ENCODE measurements at regions not wholly inside any gene's neighbourhood (a gene's known extent, or its start where the extent isn't known, plus 50 kb on each side); places are given as distances from the start of the nearest gene placed in this dataset.

DNA sequence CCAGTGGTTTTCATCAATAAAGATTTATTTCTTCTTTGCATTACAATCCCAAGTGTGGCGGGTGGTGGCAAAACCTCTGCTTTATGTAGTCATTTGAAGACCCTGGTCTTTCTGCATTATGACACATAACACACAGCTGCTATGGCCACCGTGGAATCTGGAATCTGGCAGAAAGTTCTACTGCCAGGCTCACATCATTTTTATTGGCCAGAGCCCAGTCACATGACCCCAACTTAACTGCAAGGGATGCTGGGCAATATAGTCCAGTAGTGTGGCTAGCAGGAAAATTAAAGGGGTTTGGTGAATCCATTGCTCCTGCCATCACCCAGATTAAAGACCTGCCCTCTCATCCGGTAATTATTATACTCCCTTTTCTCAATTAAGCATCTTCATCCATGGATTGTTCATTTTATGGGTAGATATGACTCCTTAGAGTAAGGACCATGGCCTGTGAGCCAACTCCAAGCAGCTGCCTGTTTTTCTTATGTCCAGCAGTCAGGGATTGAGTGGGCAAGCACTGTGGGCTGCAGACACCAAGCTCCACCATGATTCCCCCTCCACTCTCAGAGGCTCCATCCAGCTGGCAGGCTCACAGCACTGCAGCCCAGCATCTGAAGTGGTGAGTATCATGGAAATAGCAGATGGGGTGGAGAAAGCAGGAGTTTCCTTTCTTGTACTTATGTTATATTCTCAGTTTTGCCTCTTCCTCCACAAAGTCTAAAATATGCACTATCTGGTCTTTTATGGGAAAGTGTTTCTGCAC is 1030.7 kb downstream of the AACS start:
- DNase-seq (ENCODE audit: low read depth), result no peak

DNA sequence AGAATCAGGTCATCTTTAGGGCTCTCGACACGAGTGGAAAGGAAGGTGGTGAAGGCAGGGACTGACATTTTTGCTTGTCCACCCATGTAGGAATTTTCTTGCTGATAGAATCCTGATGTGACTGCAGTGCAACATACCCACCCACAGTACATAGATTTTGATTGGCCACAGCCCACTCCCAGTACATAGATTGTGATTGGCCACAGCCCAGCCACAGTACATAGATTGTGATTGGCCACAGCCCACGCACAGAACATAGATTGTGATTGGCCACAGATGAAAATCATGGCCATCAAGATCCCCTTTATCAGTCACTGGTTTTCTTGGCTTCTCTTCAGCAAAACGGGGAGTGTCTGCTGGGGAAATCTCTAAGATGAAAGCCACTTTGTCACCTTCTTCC is 1041.5 kb downstream of the AACS start:
- DNase-seq (ENCODE audit: low read depth), result no peak

DNA sequence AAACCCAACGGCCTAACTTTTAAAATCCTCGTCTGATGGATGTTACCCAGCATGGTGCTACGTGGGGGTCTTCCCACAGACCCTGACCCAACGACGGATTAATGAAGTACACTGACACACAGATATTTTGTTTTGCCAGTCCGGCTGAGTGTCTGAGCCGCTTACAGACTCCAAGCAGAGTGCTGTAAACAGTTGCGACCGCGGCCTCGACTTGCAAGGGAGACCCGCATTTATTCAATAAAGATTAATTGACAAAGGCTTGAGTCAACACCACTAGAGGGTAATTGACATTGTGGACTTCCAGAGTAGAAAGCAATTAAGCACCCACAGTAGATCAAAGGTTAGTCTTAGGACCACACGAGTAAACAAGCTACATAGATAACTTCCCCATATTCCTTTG is 1042.4 kb downstream of the AACS start:
- no peak for DNase-seq (ENCODE audit: low read depth)

DNA sequence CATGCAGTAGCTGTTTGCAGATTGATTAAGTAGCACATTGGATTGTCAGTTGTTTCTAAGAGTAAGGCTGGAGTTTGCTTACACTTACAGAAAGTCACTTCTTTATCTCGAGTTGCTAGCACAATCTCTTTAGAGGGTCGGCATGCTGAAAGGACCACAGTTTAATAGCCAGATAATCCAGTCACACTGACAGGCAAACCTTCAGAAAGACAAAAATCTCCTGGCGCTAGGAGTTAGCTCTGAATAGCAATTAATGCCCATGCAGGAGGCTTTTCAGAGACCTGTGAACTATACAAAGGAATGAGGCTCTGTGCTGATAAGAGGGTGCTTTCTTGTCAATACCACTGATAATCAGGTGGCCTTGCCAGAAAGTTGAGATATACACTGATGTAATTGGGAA is 1043.0 kb downstream of the AACS start:
- no peak for DNase-seq (ENCODE audit: low read depth)

DNA sequence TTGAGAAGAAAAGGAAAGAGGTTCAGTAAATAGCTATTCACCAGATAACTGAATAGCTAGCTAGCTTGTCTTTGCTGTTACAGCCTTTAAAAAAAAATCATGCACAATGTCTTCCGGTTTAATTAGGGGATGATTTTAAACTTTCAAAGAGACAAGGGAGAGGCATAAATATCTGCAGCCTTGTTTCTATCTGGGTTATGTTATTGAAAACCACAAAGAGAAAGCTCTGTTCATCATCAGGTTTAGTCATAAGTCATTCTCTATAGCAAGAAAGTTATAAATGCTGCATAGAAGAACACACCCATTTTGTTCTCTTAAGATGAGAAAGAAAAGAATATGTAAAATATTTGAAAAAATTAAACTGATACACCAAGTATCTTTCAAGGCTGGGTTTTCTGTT is 1046.9 kb downstream of the AACS start:
- no peak for DNase-seq (ENCODE audit: low read depth)

DNA sequence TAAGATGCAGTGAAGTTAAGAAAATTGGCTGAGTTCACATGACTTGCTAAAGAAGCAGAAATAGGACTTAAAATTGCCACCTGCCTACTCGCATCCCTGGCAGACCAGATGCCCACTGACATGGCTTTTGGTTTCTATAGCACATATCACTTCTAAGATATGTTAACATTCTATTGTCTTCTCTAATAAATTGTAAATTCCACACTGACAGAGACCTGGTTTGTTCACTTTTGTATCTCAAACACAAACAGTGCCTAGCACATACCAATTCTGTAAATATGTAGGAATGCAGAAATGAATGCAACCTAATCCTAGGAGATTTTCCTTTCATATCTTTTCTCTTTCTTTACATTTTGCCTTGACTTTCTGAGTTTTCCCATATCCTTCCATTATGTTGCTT is 1047.6 kb downstream of the AACS start:
- no peak for DNase-seq (ENCODE audit: low read depth)

DNA sequence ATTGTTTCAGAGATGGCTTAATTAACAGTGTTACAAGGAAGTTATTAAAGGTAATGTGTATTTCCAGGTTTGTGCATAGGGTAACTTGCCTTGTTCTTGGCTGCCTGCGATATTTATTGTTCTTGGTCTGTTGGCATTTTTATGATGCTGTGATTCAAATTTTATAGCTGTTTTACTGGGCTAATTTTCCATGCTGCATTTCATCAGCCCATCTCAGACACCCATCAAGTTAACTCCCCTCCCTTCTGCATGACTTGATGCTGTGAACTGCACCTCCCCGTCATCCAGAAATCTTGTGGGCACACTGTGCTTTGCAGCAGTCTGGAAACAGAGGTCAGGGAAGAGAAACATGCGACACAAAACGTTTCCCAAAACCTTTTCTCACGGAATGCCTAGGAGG is 1049.2 kb downstream of the AACS start:
- no peak for DNase-seq (ENCODE audit: low read depth)

DNA sequence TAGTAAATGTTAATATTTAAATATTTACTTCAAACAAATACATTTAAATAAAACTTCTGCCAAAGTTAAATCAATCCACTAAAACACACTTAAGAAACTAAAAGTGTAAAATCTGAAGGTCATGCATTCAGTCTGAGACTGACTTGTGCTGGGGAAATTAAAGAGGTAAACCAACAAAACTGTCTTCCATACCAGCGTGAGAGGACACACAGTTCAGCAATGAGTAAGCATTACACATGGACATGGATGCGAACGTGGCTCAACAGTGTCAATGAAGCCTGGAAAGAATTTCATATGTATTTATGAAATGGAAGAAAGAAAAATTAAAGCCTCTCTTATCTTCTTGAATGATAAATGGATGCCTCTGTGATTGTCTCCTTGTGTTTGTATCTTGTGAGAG is 1052.3 kb downstream of the AACS start:
- no peak for DNase-seq (ENCODE audit: low read depth)

DNA sequence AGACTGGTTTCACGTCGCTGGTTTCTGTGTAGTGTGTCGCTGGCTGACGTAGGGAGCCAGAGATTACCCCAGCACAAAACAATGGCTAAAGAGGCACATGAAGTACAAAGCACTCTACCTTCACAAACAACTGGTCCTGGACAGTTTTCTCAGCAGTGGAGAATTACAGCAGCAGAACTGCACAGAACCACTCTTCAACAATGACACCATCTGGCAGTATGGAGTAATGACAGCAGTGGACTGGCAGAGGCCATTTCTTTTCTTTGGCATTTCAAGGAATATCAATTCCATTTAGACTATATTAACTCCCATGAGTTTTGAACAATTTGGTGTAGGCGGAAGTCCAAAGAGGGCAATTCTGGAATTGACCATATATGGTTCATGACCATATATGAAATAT is 1074.1 kb downstream of the AACS start:
- DNase-seq (ENCODE audit: low read depth), result no peak

DNA sequence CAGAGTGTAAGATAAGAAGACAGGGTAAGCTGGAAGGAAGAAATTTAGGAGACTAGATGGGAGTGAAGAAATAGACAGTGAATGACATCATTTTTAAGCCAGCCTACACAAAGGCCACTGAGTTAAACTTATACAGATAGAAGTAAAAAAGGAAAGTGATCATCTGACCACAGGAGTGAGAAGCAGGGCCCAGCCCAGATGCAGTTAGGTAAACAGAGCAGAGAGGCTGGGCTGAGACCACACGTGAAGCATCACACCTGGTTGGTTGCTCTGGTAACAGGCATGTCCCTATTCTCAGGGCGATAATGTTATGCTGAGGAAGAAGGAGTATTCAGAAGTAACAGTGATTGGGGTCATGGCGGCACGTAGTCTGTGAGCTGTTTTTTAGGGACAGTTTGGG is 1079.4 kb downstream of the AACS start:
- DNase-seq (ENCODE audit: low read depth), result no peak

DNA sequence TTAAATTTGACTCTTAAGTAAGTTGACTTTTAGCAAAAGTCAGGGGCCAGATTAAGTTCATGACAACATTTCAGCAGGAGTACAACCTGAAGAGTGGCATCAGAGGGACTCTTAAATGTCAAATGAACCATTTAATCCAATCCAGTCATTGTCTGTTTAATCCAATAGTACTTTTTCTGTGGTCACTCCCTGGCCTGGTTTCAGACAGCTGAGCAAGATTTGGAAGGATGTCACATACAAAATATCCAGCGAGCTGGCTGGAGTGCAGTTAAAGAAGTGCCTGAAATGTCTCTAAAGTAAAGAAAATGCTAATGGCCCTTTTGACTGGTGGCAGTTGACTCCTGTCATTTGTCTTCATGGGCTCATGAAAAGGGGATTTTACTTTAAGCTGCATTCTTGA is 1082.1 kb downstream of the AACS start:
- DNase-seq (ENCODE audit: low read depth), result no peak

DNA sequence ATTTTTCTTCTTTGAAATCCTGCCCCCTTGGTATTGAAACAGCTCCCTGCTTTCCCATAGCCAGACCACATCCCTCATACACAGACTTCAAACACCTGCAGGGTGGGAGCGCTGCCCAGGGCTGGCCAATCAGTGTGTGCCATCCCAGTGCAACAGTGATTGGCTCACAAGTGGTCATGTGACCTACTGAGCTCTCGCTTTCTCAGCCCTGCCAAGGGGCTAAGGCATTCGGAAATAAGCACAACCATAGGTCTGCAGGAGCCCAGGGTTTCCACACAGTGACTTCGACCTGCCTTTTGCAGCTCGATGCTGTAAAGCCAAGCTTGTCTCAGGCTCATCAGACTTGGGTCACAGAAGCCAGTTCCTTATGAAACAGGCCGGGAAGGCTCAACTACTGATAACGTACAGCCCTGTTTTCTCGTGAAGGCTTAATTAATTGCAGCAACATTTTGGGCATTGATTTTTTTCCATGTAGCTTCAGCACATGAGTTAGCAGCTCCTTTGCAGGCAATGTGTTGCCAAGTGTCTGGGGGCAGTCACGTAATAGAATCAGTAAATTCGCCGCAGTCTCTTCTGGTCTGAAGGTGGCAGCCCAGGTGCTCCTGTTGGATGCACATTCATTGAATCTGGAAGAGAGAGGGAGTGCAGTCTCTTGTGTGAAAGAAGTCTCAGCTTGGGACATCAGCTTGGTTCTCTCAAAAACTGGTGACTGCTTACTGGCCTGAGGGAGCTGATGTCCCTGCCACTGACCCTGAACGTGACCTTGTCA is 1091.8 kb downstream of the AACS start:
- DNase-seq (ENCODE audit: low read depth), result no peak

DNA sequence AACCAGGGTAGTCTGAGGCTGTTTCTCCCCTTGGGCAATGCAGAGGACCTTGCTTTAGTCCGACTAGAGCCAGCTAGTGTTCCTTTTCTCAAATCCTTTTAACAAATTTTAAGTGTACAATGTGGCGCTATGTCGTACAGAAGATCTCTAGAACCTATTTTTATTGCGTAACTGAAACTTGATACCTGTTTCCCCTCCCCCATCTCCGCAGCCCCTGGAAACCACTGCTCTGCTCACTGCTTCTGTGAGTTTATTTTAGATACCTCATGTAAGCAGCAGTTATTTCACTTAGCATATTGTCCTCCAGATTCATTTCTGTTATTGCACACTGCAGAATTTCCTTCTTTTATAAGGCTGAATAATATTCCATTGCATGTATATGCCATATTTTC is 1092.3 kb downstream of the AACS start:
- no peak for DNase-seq (ENCODE audit: low read depth)

DNA sequence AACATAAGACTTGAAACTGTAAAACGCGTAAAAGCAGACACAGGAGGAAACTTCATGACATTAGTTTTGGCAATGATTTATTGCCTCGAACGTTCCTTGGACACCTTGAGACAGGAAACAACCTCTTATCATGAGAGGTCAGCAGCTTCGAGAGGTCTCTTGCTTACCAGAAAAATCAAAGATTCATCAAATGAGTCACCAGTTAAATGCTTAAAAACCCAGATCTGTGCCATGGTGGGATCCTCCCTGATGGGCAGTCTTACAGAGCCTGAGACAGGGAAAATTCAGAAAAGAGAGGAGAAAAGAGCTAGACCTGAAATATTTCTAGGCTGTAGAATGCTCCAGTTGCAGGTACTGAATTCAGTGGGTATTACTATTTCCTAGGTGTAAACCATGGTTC is 1093.9 kb downstream of the AACS start:
- no peak for DNase-seq (ENCODE audit: low read depth)

DNA sequence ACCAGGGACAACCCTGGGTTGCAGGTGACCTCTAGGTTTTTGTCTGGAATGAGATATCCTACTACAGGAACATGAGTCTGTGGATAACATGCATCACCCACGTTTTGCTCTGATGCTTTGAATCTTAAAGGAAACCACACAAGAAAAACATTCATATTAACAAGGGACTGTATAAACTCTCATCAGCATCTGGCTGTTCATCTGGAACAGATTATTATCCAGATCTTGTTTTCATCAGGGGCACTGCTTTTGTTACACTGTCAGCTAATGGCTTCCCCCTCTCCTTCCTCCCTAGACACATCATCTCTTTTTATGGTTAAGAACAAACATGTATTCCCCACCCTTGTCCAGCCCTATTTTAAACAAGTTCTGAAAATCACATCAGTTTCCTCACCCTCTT is 1095.7 kb downstream of the AACS start:
- DNase-seq (ENCODE audit: low read depth), result no peak

DNA sequence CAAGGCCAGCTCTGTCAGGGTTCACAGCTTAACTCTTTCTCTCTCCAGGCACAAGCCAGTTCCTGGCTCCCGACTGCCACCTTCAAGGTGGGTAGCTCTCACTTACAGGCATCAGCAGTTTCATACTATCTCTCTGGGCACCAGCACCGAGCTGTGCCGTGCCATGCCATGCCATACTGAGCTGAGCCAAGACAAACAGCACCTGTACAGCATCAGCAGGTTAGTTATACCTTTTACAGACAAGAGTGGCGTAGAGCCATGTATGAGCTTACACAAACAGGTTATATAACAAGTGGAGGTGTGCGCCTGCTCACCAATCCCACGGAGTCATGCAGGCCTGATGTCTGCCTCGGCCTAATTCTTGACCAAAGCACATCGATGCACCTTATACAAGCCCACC is 1098.7 kb downstream of the AACS start:
- no peak for DNase-seq (ENCODE audit: low read depth)

DNA sequence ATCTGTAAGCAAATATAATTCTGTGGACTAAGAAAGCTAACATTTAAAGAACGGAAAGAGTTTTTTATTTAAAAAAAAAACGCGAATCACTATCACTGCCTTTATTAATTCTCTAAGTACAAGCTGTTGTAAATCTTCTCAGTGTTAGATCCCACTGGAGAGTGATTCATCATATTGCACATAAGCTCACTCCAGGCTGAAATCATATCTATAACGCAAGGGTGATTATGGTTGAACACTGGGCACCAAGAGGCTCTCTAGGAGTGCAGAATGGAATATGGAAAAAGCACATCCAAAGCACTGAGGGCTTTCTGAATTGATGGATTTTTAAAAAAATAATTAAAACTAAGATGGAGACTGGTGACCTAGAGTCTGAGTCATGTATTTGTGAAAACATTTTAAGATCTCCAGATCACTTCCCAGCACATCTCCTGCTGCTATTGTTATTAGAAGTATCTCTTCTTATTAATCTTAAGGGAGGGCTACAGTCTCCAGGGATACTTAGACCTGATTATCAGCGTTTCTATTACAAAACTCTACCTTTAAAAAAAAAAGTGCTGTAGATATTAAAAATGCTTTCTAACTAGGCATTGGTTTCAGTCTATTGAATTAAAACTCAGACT is 1106.8 kb downstream of the AACS start:
- DNase-seq (ENCODE audit: low read depth), result no peak

DNA sequence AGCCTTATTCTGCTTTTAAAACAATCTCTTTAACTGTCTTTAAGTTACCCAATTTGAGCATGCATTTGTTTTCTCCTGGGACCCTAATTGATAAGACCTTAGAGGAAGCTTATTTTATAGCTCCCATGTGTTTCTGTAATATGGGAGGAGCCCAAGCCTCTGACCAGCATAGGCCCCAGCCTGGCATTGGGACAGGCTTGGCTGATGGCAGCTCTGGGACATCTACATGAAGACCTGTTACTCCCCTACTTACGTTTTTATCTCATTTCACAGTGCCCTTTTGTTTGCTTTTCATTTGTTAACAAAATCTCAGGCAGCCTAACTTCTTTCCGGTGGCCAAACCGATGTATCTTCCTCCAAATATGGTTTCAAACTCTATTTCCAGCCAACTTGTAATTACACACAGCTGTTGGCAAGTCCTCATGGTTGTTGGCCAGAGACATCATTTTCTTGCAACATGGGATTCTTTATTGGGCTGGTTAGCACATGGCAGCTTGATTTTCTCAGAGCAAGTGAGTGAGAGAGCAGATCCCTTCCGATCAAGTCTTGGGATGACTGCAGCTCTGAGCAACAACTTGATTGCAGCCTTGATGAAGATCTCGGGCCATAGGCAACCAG is 1117.5 kb downstream of the AACS start:
- DNase-seq (ENCODE audit: low read depth), result no peak

DNA sequence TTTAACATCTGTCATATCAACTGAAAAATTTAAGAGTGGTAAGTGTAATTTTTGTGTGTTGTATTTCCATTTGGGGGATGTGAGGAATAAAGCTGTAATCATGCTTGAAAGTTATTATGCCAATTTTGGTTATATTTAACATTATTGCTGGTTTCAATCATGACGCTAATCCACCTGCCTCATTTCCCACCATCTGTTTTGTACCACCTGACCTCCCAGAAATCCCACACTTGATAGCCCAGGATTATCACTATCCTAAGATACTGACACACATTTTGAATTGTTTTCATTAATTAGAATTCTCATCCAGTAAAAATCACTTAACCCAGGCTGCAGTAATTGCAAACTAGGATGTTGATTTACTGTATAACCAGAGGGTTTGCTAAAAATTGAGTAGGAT is 1119.8 kb downstream of the AACS start:
- no peak for DNase-seq (ENCODE audit: low read depth)

DNA sequence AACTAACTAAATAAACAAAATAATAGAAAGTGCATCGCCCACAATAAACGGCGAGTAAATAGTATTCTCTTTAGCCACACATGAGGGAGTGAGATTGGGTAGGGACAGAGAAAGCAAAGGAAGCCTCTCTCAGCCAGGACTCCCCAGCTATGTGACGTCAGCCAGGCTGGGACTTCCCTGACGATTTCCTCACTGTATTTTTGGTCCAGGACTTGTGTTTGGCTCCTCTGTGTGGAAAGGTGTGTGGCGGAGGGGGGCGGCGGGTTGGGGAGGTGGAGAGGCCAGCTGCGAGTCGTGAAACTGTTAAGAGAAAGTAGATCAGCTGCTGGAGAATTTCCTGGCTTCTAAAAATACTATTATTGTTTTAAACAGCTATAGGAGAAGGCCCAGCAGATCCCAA is 1124.6 kb downstream of the AACS start:
- no peak for DNase-seq (ENCODE audit: low read depth)

DNA sequence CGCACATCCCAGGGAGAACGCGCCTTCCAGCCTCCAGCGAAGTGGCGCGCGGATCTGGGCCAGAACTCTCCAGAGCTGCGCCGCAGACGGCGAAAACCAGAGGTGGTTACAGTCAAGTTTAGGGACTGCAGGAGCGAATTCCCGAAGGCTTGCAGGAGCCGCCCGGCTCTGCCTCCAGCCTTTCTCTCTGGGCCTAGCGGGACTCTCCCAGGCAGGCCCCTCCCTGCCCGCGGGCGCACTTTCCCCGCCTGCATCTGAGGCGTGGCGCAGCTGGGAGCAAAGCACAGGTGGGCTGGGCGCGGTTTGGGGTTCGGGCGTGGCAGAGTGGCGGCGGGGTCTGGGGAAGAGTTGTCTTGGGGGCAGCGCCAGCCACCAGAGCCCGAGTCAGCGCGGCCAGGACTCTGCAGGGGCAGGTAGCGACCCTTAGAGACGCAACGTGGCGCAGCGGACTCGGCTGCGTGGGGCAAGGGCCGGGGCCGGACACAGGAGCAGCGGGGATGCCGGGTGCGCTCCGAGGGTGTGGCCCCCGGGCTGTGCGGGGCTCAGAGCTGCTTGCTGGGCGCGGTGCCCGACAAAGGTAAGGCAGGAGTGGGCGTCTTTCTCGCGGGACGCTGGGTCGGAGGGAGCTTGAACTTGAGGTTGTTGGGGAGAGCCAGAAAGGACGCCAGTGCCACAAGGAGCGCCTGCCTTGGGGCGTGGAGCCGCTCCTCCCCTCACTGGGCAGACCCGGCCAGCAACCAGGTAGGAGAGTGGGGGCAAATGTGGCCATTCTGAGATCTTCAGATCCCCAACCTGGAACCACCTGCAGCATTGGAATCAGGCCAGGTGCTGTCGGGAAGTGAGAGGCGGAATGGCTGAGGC is 1126.0 kb downstream of the AACS start:
- DNase-seq (ENCODE audit: low read depth), result no peak

DNA sequence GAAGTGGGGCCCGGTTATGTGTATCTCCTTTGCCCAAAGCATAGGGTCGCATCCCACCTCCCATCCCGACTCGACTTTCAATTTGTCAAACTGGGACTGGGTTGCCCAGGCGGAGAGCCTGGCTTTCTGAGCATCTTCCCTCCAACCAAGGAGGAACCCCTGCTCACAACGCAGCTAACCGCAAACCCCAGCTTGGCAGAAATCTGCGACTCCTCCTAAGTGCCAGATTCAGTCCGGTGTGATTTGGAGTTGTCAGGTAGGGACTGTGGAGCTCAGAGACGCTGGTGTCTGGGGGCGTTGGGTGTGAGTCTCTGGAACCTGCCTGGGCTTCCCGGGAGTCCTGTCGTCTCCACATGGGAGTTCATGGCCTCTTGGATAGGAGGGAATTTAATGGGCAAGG is 1126.7 kb downstream of the AACS start:
- no peak for DNase-seq (ENCODE audit: low read depth)
